ENCODE measurements at regions not wholly inside any gene's neighbourhood (a gene's known extent, or its start where the extent isn't known, plus 50 kb on each side); places are given as distances from the start of the nearest gene placed in this dataset.

DNA sequence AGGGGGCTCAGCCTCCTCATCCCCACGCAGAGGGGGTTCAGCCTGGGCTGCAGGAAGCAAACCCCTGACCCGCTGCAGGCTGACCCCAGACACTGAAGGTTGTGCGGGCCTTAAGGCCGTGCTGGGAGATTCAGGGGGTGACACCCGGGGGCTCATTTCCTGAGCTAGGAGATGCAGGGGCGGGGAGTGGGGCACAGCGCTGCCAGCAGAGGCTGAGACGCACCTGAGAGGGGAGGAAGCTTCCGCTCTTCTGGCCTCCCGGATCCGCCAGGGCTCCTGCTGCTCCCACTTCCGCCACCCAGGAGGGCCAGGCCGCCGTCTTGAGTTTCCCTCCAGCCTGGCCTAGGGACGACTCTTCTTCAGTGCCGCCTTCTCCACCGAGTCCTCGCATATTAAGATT lies 173.2 kb upstream of the FOXF1 start:
- POLR2A ChIA-PET = no interaction called here
- peaks cover 13 to 21% of the 10 kb centered on the region in 2 experiments for H3K4me1 ChIP-seq (ENCODE audit: control insufficient read depth in 1 of 2, insufficient read depth in 2 of 2, low read length in 2 of 2)

More for the DNA sequence above, 173.2 kb upstream of the FOXF1 start:
- Histone ChIP-seq H3K27ac (ENCODE audit: low read depth, low read length) (no peak overlapping the region), H3K79me2 (ENCODE audit: insufficient read depth, low read length) (no peaks in the 10 kb centered on the region), H4K20me1 (ENCODE audit: insufficient read depth) (no peaks in the 10 kb centered on the region), H3K36me3 (ENCODE audit: control insufficient read depth in 1 of 2, insufficient read depth in 2 of 2, low read length in 2 of 2) (no peaks in the 10 kb centered on the region), H3K9me2 (ENCODE audit: insufficient read depth) (no peaks in the 10 kb centered on the region), H3K27me3 (ENCODE audit: insufficient read depth, low read length) (peaks cover 16% of the 10 kb centered on the region; the same call in 1 of the 2 replicates), H3K9me3 (ENCODE audit: control insufficient read depth in 1 of 2, insufficient read depth in 1 of 2, low read depth in 1 of 2, low read length in 2 of 2) (no peaks in the 10 kb centered on the region), H3K4me2 (ENCODE audit: low read length) (no peak overlapping the region), H3K4me3 (replicated peaks in 1 of 2; ENCODE audit: low read depth in 1 of 2, low read length in 2 of 2) (no peak overlapping the region), H2AFZ (ENCODE audit: low read depth, low read length, poor library complexity, severe bottlenecking) (no peak overlapping the region), H3K9ac (ENCODE audit: low read length) (no peak overlapping the region)
- intact Hi-C loops (cut with micrococcal nuclease) = no loop called here
- RAD21 ChIA-PET (ENCODE audit: low non-redundant PET in 1 of 2, low total read pairs in 2 of 2, uncharacterized antibody in 2 of 2, unreplicated experiment in 2 of 2) = interaction anchor here in 1 of 2 experiments (1.6 kb wide), 1 partner anchor 181 kb away, joined by 3 read pairs; no protein-coding TSS in a partner anchor
- DNase-seq (ENCODE audit: low read depth, low spot score) = no peak
- no peak for ATAC-seq
- TF ChIP-seq EZH2phosphoT487 (IDR thresholded peaks at IDR 0.05; ENCODE audit: borderline replicate concordance) = no peak
- TF ChIP-seq POLR2A (IDR thresholded peaks at IDR 0.05; ENCODE audit: borderline replicate concordance, extremely low read depth, insufficient read depth, insufficient read length) = no peak
- no peak for TF ChIP-seq FOSL1 (IDR thresholded peaks at IDR 0.05; ENCODE audit: low read depth)
- TF ChIP-seq, protein P1, sequence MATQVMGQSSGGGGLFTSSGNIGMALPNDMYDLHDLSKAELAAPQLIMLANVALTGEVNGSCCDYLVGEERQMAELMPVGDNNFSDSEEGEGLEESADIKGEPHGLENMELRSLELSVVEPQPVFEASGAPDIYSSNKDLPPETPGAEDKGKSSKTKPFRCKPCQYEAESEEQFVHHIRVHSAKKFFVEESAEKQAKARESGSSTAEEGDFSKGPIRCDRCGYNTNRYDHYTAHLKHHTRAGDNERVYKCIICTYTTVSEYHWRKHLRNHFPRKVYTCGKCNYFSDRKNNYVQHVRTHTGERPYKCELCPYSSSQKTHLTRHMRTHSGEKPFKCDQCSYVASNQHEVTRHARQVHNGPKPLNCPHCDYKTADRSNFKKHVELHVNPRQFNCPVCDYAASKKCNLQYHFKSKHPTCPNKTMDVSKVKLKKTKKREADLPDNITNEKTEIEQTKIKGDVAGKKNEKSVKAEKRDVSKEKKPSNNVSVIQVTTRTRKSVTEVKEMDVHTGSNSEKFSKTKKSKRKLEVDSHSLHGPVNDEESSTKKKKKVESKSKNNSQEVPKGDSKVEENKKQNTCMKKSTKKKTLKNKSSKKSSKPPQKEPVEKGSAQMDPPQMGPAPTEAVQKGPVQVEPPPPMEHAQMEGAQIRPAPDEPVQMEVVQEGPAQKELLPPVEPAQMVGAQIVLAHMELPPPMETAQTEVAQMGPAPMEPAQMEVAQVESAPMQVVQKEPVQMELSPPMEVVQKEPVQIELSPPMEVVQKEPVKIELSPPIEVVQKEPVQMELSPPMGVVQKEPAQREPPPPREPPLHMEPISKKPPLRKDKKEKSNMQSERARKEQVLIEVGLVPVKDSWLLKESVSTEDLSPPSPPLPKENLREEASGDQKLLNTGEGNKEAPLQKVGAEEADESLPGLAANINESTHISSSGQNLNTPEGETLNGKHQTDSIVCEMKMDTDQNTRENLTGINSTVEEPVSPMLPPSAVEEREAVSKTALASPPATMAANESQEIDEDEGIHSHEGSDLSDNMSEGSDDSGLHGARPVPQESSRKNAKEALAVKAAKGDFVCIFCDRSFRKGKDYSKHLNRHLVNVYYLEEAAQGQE (IDR thresholded peaks at IDR 0.05; ENCODE audit: low read depth) = no peak
- no peak for TF ChIP-seq EGR1 (IDR thresholded peaks at IDR 0.05; ENCODE audit: low read depth)
- no peak for TF ChIP-seq ELF1 (IDR thresholded peaks at IDR 0.05; ENCODE audit: borderline replicate concordance, low read depth)
- TF ChIP-seq EZH2 (IDR thresholded peaks at IDR 0.05) = no peak
- TF ChIP-seq SP1 (IDR thresholded peaks at IDR 0.05; ENCODE audit: low read depth) = no peak
- BruUV-seq (replicated peaks) = no TSS peak
- CTCF ChIA-PET = no interaction called here
